GM20000 (cell line): ENCODE measurements at regions not wholly inside any gene's neighbourhood (a gene's known extent, or its start where the extent isn't known, plus 50 kb on each side); places are given as distances from the start of the nearest gene placed in this dataset.

Source experiments
- DNase-seq: peaks from one replicate; pipeline ENCODE4 v3.0.0; 2012; ENCODE audit warnings: low spot score
- CTCF ChIP-seq: IDR thresholded peaks from 2 replicates; pipeline ENCODE4 v1.5.1; 2012; ENCODE audit warnings: mild to moderate bottlenecking, control low read depth; ENCODE audit errors: extremely low read depth, missing control alignments

- no peak for DNase-seq
- no peak for TF ChIP-seq CTCF
Observed at GRCh38 chr11:37026741-37027140, 428.7 kb upstream of the RAG2 start.

- no peak for DNase-seq
- TF ChIP-seq CTCF: no peak
Observed at GRCh38 chr11:37026326-37026725, 428.3 kb upstream of the RAG2 start.

- TF ChIP-seq CTCF: no peak
- no peak for DNase-seq
Observed at GRCh38 chr11:37006563-37006962, 408.5 kb upstream of the RAG2 start.

- no peak for TF ChIP-seq CTCF
- no peak for DNase-seq
Observed at GRCh38 chr11:37002831-37003230, 404.8 kb upstream of the RAG2 start.

- DNase-seq: no peak
- TF ChIP-seq CTCF: no peak
Observed at GRCh38 chr11:36997656-36998055, 399.6 kb upstream of the RAG2 start.

DNA sequence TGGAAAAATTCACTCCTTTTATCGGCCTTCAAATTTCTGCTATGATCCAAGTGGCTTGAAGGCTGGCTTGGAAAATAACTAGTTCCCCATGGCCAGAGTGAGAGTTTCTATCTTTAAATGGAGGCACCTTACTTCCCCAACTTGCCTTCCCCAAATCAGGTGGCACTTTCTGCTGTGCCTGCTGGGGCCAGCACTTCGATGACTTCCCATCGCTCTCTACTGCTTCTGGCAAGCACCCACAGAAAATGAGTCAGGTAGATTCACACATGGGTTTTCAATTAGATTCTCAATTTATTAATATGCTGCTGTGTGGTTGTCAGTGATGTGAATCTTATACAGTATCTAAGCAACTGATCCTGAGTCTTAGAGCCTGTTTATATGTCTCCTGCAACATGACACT lies 398.8 kb upstream of the RAG2 start:
- DNase-seq: no peak
- no peak for TF ChIP-seq CTCF

GRCh38 chr11:36994208-36994607 lies 396.2 kb upstream of the RAG2 start:
- DNase-seq: no peak
- no peak for TF ChIP-seq CTCF

- no peak for DNase-seq
- no peak for TF ChIP-seq CTCF
Observed at GRCh38 chr11:36988556-36988955, 390.5 kb upstream of the RAG2 start.
